Astrocyte of the hippocampus (primary cell): ENCODE measurements at regions not wholly inside any gene's neighbourhood (a gene's known extent, or its start where the extent isn't known, plus 50 kb on each side); places are given as distances from the start of the nearest gene placed in this dataset.

Experiments
- DNase-seq: peaks from one replicate; pipeline ENCODE4 v3.0.0; 2011; ENCODE audit warnings: low read depth, low spot score

DNA sequence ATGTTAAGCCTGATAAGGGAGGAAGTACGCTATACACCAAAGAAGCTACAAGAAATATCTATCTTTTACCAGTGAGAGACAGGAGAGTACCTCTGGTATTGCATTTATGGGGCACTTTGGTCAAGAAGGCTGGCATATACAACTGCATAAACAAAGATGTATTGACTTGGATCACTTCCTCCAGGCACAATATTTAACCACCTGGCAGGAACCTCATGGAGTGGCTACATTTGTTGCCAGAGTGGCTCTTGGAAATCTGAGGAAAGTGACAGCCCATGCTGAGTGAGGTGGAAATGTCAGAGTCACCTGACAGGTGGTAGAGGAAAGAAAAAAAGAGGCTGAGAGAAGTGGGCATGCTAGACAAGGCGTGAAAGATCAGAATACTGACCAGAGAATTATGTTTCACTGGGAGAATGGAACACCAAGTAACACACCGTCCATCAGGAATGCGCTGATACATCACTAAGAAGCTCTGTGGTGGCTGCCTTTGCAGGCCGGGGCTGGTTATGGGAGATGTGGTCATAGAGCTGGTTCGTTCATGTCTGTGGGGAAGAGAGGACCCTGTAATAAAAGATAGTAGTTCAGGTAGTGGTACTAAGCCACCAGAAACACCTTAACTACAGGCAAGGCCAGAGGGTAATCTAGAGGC lies 61.4 kb upstream of the UFL1 start:
- DNase-seq, result peak; percentile 21

DNA sequence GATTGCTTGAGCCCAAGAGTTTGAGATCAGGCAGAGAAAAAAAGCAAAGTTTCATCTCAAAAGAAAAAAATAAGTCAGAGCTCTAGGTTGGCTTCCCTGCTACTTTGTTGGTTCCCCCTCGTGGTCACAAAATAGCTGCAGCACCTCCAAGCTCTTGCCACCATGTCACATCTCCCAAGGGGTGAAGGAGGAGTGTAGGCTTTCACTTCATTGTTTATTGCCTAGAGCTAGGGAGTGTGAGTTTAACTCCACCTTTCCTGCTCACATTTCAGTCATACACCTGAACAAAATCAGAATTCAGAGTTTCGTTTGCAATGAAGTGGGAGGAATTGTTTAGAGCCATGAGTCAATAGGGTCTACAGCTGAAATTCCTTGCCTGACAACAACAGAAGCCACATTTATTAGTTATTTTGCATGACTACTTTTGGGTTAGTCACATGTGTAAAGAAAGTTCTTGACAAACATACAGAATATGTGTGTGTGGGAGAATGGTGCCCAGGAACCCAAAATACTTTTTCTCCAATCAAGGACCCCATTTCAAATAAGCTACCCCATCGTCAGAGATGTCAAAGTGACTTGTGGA lies 56.2 kb upstream of the UFL1 start:
- DNase-seq, result no peak

DNA sequence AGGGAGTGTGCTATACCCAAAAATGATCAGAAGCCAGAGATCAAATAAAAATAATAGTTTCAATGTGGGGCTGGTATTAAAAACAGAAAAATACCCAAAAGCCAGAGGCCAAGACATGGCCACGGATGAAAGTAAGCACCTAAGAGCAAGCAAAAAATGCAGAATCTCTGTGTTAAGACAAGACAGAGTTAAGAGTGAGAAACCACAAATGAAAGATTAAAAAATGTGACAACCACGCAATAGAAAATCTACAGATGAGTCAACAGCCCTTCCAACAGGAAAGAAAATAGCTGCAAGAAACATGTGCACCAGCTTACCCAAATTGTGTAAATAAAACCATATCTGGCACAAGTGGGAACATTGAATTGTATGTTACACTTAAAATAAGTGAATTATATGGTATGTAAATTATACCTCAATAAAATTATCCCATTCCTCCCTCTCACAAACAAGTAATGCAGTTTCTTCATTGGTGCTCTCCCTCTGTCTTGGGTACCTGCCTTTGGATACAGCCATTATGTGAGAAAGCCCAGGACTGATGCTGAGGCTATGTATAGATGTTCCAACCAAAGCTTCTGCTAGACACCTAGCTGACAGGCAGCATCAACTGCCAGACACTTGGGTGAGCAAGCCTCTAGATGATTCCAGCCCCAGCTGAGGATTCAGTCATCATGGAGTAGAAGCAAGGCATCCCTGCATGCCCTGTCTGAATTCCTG lies 55.3 kb upstream of the UFL1 start:
- peak; percentile 8 for DNase-seq

DNA sequence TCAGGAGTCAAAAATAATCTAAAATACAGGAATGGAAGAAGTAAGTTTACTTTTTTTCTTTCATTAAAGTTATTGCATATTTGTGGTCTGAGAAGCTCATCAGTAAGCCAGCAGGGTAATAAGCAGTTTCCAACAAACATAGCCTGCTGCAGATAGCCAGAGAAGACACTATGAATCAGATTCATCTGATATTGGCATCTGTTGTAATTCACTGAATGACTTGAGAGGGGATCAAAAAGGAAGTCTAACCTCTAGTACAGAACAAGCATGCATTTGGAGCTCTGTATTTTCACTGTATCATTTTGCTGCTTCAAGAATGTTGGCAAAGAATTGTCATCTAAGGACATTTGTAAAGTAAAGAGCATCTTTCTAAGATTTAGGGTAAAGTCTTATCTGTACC lies 53.8 kb upstream of the UFL1 start:
- no peak for DNase-seq

DNA sequence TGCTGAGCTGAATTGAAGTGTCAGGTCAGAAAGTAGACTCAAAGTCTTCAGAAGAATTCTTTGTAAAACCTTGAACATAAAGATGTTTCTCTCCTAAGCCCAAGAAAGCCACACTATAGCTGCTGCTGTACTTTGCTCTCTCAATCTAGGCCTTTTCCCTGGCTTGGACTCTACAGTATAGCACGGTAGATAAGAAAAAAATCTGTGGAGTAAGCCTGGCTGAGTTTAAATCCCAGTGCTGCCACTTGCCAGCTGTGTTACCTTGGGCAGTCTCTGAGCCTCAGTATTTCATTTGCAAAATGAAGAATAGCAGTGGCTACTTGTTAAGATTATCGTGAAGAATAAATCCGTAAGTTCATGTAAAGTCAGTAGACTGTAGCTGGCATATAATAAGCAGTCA lies 53.3 kb upstream of the UFL1 start:
- no peak for DNase-seq

DNA sequence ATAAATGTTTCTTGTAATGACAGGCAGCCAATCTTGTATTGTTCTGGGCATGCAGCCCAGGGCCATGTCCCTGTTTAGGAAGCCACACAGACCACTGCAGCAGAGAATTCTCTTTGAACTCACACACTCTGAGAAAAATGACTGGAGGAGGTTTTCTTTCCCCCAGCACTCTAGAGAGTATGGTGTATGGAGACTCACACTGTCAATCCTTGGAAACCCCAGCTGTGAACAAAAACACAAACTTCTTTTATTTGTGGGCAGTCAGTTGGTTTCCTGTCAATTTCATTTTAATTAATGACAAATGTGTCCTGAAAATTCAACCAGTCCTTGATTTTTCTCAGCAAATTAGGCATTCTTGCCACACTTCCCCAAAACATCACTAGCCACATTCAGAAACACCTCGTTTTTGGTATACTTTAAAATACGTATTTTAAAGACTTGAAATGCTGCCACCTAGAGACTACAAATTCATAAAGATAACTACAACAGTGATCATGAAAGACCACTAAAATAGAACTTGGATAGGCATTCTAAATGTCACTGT lies 52.9 kb upstream of the UFL1 start:
- DNase-seq, result peak; percentile 83

DNA sequence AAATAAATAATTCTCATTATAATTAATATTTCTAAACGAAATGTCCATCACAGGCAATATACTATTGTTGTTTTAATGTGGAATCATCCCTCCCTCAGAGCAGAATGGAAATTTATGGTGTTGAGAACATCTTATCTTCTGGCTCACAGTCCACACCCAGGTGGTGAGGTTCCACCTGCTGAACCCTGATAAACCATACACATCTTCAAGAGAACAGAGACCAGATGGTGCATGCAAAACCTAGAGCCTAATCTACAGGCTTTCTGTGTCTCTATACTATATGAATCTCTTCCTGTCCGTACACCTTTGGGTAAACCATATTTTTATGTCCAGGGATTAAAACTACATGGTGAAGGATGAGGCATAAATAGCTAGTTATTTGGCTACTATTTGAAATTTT lies 52.3 kb upstream of the UFL1 start:
- DNase-seq, result no peak

DNA sequence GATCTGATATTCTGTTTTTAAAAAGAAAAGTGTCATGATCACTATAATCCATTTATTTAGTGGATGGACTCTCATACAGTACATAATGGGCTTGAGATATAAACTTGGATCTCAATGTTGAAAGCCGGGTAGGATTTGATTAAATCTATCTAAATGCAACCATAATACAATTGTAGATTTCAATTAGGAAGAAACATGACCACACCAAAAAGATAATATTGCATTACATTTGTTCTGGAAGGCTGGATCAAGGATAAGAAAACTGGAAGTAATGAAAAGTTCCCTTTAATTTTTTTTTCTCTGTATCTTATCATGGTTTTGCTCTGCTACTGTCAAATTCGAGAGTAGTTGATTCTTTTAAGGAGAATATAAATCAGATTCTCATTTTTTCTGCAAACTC lies 51.3 kb upstream of the UFL1 start:
- no peak for DNase-seq
